Fibroblast of the conjunctiva (primary cell): ENCODE measurements at regions not wholly inside any gene's neighbourhood (a gene's known extent, or its start where the extent isn't known, plus 50 kb on each side); places are given as distances from the start of the nearest gene placed in this dataset.

Experiments used
- DNase-seq: peaks from one replicate; pipeline ENCODE4 v3.0.0-alpha.2; 2010; ENCODE audit warnings: low read depth

GRCh38 chr11:119810478-119811232, 81.7 kb upstream of the NECTIN1 start:
- no peak for DNase-seq

- DNase-seq, result no peak
These were observed 80.3 kb upstream of the NECTIN1 start for GRCh38 chr11:119809346-119809745.

GRCh38 chr11:119808407-119809185, 79.6 kb upstream of the NECTIN1 start:
- no peak for DNase-seq

GRCh38 chr11:119807841-119808240, 78.8 kb upstream of the NECTIN1 start:
- no peak for DNase-seq

- no peak for DNase-seq
These were observed 78.4 kb upstream of the NECTIN1 start for GRCh38 chr11:119807402-119807801.

- DNase-seq, result no peak
These were observed 77.3 kb upstream of the NECTIN1 start for GRCh38 chr11:119806064-119806915.

- DNase-seq, result no peak
These were observed 76.7 kb upstream of the NECTIN1 start for GRCh38 chr11:119805663-119806062.

- DNase-seq, result no peak
These were observed 75.7 kb upstream of the NECTIN1 start for GRCh38 chr11:119804698-119805097.

GRCh38 chr11:119803726-119804294, 74.8 kb upstream of the NECTIN1 start:
- DNase-seq, result no peak

- no peak for DNase-seq
These were observed 74.1 kb upstream of the NECTIN1 start for GRCh38 chr11:119803139-119803538.

GRCh38 chr11:119802670-119803069, 73.7 kb upstream of the NECTIN1 start:
- no peak for DNase-seq

GRCh38 chr11:119800619-119801018, 71.6 kb upstream of the NECTIN1 start:
- DNase-seq, result no peak

- no peak for DNase-seq
These were observed 71.2 kb upstream of the NECTIN1 start for GRCh38 chr11:119800171-119800570.

- no peak for DNase-seq
These were observed 69.7 kb upstream of the NECTIN1 start for GRCh38 chr11:119798656-119799055.

GRCh38 chr11:119797736-119798135, 68.7 kb upstream of the NECTIN1 start:
- DNase-seq, result no peak

GRCh38 chr11:119797123-119797611, 68.2 kb upstream of the NECTIN1 start:
- DNase-seq, result no peak

GRCh38 chr11:119796363-119797060, 67.5 kb upstream of the NECTIN1 start:
- DNase-seq, result no peak

- no peak for DNase-seq
These were observed 66.7 kb upstream of the NECTIN1 start for GRCh38 chr11:119795690-119796089.

GRCh38 chr11:119795231-119795630, 66.2 kb upstream of the NECTIN1 start:
- DNase-seq, result peak; percentile 27

GRCh38 chr11:119794756-119795155, 65.8 kb upstream of the NECTIN1 start:
- no peak for DNase-seq

- DNase-seq, result no peak
These were observed 65.2 kb upstream of the NECTIN1 start for GRCh38 chr11:119794141-119794665.
